GM19438 (cell line): ENCODE measurements at regions not wholly inside any gene's neighbourhood (a gene's known extent, or its start where the extent isn't known, plus 50 kb on each side); places are given as distances from the start of the nearest gene placed in this dataset.

Source experiments
- ATAC-seq: cut with Tn5 transposase; IDR thresholded peaks from one replicate; pipeline ENCODE4 v1.9.1; 2021; ENCODE audit warnings: low read depth; ENCODE audit not compliant: unreplicated experiment

DNA sequence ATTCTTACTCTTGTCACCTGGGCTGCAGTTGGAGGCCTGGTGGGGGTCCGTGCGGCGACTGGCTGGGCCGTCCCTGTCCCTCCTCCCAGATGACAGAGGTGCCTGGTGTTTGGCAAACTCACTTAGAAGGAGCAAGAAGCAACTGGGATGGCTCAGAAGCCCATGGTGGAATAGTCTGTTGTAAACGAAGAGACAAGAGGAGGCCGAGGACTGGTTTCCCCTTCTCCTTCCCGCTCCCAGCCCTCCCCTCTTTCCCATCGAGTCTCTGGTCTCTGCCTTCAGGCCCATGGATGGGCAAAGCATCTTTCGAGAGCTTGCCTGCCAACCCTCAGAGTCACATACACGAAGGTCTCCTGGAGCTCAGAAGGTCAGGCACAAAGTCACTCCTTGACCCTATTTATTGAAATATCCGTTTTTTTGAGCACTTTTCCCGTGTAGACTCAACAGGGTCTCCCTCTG lies 364.4 kb downstream of the SEC14L1 start:
- no peak for ATAC-seq

- ATAC-seq, result no peak
Measured at GRCh38 chr17:77506371-77506991, 365.7 kb downstream of the SEC14L1 start.

DNA sequence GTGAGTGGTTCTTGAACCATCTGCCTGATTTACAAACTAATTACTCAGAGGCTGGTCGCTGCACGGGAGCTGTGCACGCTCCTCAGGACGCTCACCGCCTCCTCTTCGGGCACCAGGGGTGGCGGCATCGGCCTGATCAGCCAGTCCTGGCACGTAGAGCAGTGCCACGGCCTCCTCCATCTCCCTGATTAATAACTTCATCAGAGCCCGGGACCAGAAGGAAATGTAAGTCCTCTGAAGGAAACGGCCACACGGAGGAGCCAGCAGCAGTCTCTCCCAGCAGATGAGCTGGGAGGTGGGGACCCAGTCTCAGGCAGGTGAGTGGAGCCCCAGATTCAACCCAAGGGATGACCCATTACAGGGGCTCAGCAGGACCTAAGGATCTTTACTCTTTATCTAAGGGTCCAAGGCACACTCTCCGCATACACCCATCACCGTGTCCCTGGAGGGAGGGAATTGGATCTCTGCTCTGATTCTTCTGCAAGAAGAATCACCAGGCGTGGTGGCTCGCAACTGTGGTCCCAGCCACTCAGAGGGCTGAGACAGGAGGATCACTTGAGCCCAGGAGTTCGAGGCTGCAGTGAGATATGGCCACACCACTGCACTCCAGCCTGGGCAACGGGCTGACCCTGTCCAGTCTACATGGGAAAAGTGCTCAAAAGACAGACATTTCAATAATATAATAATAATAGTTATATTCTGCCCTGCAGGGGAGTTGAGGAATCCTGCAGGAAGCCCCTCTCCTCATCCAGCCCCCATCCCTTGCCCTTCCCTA lies 366.5 kb downstream of the SEC14L1 start:
- ATAC-seq, result no peak

- ATAC-seq, result no peak
Measured at GRCh38 chr17:77508047-77508715, 367.4 kb downstream of the SEC14L1 start.

GRCh38 chr17:77509089-77509488 lies 368.3 kb downstream of the SEC14L1 start:
- no peak for ATAC-seq

- no peak for ATAC-seq
Measured at GRCh38 chr17:77509599-77509998, 368.8 kb downstream of the SEC14L1 start.

DNA sequence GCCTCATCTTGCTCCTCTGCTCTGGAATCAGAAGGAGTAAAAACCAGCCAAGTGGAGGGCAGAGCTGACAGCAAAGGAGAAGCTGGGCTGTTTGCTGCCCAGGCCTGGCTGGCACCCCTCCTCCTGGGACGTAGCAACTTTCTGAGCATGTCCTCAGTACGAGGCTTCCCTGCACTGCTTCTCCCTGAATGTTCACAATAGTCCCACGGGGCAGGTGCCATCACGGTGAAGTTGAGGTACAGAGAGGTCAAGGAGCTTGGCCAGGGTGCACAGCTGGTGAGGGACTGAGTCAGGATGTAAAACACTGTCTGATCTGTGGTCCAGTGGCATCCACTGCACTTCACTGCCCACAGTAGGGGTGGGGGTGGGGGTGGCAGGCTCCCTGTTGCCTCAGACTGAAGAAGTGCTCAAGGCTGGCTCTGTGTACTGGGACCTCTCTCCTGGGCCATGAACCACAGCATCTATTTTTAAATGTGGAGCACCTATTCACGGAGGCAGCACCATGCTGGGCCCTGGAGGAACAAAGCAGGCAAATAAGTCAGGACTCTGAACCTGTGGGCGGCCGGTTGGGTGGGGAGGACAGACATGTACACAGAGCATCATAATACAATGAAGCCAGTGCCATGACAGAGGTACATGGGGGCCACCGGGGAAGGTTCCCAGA lies 369.5 kb downstream of the SEC14L1 start:
- no peak for ATAC-seq

GRCh38 chr17:77511514-77512061 lies 370.8 kb downstream of the SEC14L1 start:
- no peak for ATAC-seq

- no peak for ATAC-seq
Measured at GRCh38 chr17:77512062-77512946, 371.5 kb downstream of the SEC14L1 start.

DNA sequence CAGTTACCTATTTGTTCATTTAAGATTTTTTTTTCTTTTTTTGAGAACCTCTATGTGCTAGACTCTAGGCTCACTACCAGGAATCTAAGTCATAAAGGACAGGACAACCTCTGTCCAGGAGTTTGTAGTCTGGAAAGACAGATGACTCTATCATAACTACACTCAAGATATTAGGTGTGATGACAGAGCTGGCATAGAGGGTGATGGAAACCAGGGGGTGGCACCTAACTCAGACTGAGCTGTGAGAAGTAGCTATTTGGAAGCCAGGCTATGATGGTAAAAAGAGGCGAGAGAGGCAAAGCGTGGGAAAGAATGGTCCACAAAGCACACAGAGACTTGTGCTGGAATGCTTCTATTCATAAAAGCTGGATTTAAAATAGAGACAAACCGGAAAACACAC lies 372.3 kb downstream of the SEC14L1 start:
- no peak for ATAC-seq

DNA sequence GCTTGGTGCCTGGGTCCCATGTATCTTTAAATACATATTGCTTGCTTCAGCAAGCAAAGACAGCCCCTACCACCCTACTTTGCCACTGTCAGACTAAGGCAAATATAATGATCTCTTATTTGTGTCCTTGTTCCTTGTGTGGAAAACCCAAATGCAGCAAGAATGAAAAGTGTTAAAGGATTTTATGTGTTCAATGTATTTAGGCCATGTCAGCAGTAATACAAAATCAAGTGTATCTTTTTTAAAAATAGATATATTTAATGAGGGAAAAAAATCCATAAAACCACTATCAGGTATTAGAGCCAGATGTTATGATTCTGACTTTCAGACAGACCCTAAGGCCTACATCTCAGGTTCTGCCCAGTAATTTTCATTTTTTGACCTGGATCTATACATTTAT lies 374.5 kb downstream of the SEC14L1 start:
- no peak for ATAC-seq

DNA sequence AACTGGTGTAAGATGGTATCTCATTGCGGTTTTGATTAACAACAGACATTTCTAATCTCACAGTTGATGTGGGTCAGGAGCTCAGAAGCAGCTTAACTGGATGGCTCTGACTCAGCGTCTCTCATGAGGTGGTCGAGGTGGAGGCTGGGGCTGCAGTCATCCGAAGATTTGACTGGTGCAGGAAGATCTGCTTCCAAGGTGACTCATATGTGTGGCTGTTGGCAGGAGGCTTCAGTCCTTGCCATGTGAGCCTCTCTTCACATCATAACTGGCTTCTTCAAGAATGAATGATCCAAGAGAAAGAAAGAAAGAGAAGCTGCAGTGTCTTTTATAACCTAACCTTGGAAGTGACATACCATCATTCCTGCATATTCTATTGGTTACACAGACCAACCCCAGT lies 376.1 kb downstream of the SEC14L1 start:
- no peak for ATAC-seq

- ATAC-seq, result no peak
Measured at GRCh38 chr17:77521076-77521475, 380.3 kb downstream of the SEC14L1 start.

GRCh38 chr17:77523540-77523939 lies 382.8 kb downstream of the SEC14L1 start:
- ATAC-seq, result no peak

GRCh38 chr17:77526259-77526711 lies 385.5 kb downstream of the SEC14L1 start:
- ATAC-seq, result no peak

DNA sequence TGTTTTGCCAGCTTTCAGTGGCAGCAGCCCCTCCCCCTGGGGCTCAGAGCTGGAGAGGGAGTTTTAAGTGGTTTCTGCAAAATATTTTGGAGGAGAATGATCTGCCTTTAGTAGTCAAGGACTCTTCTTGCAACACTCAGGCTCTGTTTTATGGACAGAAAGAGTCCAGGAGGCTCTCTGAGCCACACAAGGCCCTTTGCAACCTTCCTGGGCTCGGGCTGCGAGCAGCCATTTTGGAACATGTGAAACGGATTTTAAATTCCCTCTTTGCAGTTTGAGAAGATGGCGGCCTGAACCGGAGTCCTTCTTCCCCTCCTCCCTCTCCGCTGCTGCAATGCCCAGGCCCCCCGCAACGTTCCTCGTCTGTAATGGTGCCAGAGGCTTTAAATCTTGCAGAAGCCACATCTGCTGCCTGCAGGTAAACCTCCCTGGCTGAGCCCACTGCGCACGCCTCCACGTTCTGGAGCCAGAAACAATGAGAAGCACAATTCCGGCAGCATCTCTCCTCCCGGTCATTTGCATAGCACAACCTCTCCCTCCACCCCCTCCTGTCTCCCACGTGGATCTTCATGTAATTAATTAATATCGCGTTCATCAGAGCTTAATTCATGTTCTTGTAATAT lies 386.1 kb downstream of the SEC14L1 start:
- no peak for ATAC-seq

DNA sequence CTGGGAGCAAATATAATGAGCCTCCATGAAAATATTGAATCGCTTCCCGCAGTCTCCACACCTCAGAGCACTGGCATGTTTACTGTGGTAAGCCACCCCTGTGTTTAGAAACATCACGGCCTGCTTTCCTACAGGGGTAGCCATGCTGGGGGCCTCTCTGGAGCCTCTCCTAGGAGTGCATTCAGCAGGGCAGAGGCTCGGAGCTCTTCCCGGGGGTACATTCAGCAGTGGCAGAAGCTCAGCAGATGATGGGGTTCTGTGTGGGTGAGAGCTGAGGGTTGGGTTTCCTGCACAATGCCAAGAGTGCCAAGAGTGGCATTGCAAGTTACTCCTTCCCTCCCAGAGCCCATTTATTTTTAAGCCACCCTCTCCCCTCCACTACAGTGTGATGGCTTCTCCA lies 386.6 kb downstream of the SEC14L1 start:
- ATAC-seq, result no peak

GRCh38 chr17:77527836-77528505 lies 387.2 kb downstream of the SEC14L1 start:
- no peak for ATAC-seq
